ENCODE measurements at regions not wholly inside any gene's neighbourhood (a gene's known extent, or its start where the extent isn't known, plus 50 kb on each side); places are given as distances from the start of the nearest gene placed in this dataset.

GRCh38 chr15:92524874-92525565, 130.6 kb downstream of the FAM174B start:
- Histone ChIP-seq H3K4me3 (ENCODE audit: insufficient read depth, low read depth, low read length) (no peak overlapping the region), H3K36me3 (ENCODE audit: insufficient read depth, low read length) (no peaks in the 10 kb centered on the region), H3K27me3 (ENCODE audit: insufficient read depth, low read length) (no peaks in the 10 kb centered on the region), H3K4me2 (ENCODE audit: low read length) (no peak overlapping the region), H3K4me1 (ENCODE audit: insufficient read depth, low read length) (no peaks in the 10 kb centered on the region), H3K27ac (ENCODE audit: low read depth, low read length) (no peak overlapping the region), H4K20me1 (ENCODE audit: insufficient read depth, low read length) (no peaks in the 10 kb centered on the region), H3K9me3 (ENCODE audit: insufficient read depth, low read depth, low read length) (no peaks in the 10 kb centered on the region), H3K79me2 (ENCODE audit: insufficient read depth, low read length) (no peaks in the 10 kb centered on the region), H3K9ac (ENCODE audit: low read length) (no peak overlapping the region), H2AFZ (ENCODE audit: low read depth, low read length) (no peak overlapping the region)
- Mint-ChIP-seq H3K4me3 (ENCODE audit: unreplicated experiment) (no peak overlapping the region), H3K27ac (ENCODE audit: unreplicated experiment) (no peak overlapping the region), H3K27me3 (ENCODE audit: low read depth, unreplicated experiment) (peaks cover 11% of the 10 kb centered on the region), H3K9me3 (ENCODE audit: unreplicated experiment) (peaks cover 6% of the 10 kb centered on the region), H3K4me1 (ENCODE audit: low read depth, unreplicated experiment) (no peaks in the 10 kb centered on the region), H3K36me3 (ENCODE audit: low read depth, unreplicated experiment) (no peaks in the 10 kb centered on the region)
- TF ChIP-seq EZH2 (IDR thresholded peaks at IDR 0.05; ENCODE audit: insufficient read depth, low read length): no peak
- no peak for TF ChIP-seq CTCF (IDR thresholded peaks at IDR 0.05; ENCODE audit: insufficient read depth, low read depth, low read length)
- DNase-seq (ENCODE audit: low read depth) (no peak), FAIRE-seq (no peak)

GRCh38 chr15:92524161-92524560, 130.5 kb downstream of the ST8SIA2 start:
- peaks cover 2% of the 10 kb centered on the region for H3K9me3 Mint-ChIP-seq (ENCODE audit: unreplicated experiment)
- Histone ChIP-seq H3K27ac (ENCODE audit: low read depth, low read length) (no peak overlapping the region), H3K4me3 (ENCODE audit: insufficient read depth, low read depth, low read length) (no peak overlapping the region), H3K79me2 (ENCODE audit: insufficient read depth, low read length) (no peaks in the 10 kb centered on the region), H3K4me2 (ENCODE audit: low read length) (no peak overlapping the region), H4K20me1 (ENCODE audit: insufficient read depth, low read length) (no peaks in the 10 kb centered on the region), H3K4me1 (ENCODE audit: insufficient read depth, low read length) (no peaks in the 10 kb centered on the region), H3K36me3 (ENCODE audit: insufficient read depth, low read length) (no peaks in the 10 kb centered on the region), H2AFZ (ENCODE audit: low read depth, low read length) (no peak overlapping the region), H3K9me3 (ENCODE audit: insufficient read depth, low read depth, low read length) (no peaks in the 10 kb centered on the region), H3K27me3 (ENCODE audit: insufficient read depth, low read length) (no peaks in the 10 kb centered on the region), H3K9ac (ENCODE audit: low read length) (no peak overlapping the region)
- H3K36me3 Mint-ChIP-seq (ENCODE audit: low read depth, unreplicated experiment): no peaks in the 10 kb centered on the region
- peaks cover 3% of the 10 kb centered on the region for H3K27me3 Mint-ChIP-seq (ENCODE audit: low read depth, unreplicated experiment)
- no peak overlapping the region for H3K4me3 Mint-ChIP-seq (ENCODE audit: unreplicated experiment)
- FAIRE-seq (no peak), DNase-seq (ENCODE audit: low read depth) (no peak)
- H3K27ac Mint-ChIP-seq (ENCODE audit: unreplicated experiment): no peak overlapping the region
- TF ChIP-seq CTCF (IDR thresholded peaks at IDR 0.05; ENCODE audit: insufficient read depth, low read depth, low read length) (no peak), EZH2 (IDR thresholded peaks at IDR 0.05; ENCODE audit: insufficient read depth, low read length) (no peak)
- no peaks in the 10 kb centered on the region for H3K4me1 Mint-ChIP-seq (ENCODE audit: low read depth, unreplicated experiment)

GRCh38 chr15:92523176-92523575, 129.5 kb downstream of the ST8SIA2 start:
- Mint-ChIP-seq H3K4me3 (ENCODE audit: unreplicated experiment) (no peak overlapping the region), H3K36me3 (ENCODE audit: low read depth, unreplicated experiment) (no peaks in the 10 kb centered on the region), H3K27me3 (ENCODE audit: low read depth, unreplicated experiment) (peaks cover 2% of the 10 kb centered on the region), H3K9me3 (ENCODE audit: unreplicated experiment) (no peaks in the 10 kb centered on the region), H3K27ac (ENCODE audit: unreplicated experiment) (no peak overlapping the region), H3K4me1 (ENCODE audit: low read depth, unreplicated experiment) (no peaks in the 10 kb centered on the region)
- Histone ChIP-seq H3K79me2 (ENCODE audit: insufficient read depth, low read length) (no peaks in the 10 kb centered on the region), H3K27ac (ENCODE audit: low read depth, low read length) (no peak overlapping the region), H2AFZ (ENCODE audit: low read depth, low read length) (no peak overlapping the region), H3K4me3 (ENCODE audit: insufficient read depth, low read depth, low read length) (no peak overlapping the region), H3K4me1 (ENCODE audit: insufficient read depth, low read length) (no peaks in the 10 kb centered on the region), H3K36me3 (ENCODE audit: insufficient read depth, low read length) (no peaks in the 10 kb centered on the region), H3K9me3 (ENCODE audit: insufficient read depth, low read depth, low read length) (no peaks in the 10 kb centered on the region), H3K9ac (ENCODE audit: low read length) (no peak overlapping the region), H3K4me2 (ENCODE audit: low read length) (no peak overlapping the region), H4K20me1 (ENCODE audit: insufficient read depth, low read length) (no peaks in the 10 kb centered on the region), H3K27me3 (ENCODE audit: insufficient read depth, low read length) (no peaks in the 10 kb centered on the region)
- TF ChIP-seq EZH2 (IDR thresholded peaks at IDR 0.05; ENCODE audit: insufficient read depth, low read length) (no peak), CTCF (IDR thresholded peaks at IDR 0.05; ENCODE audit: insufficient read depth, low read depth, low read length) (no peak)
- FAIRE-seq: no peak
- no peak for DNase-seq (ENCODE audit: low read depth)

All from astrocyte (in vitro differentiated cells and primary cell).